ENCODE measurements at regions not wholly inside any gene's neighbourhood (a gene's known extent, or its start where the extent isn't known, plus 50 kb on each side); places are given as distances from the start of the nearest gene placed in this dataset.

GRCh38 chr5:79850316-79850822 lies 140.7 kb downstream of the MTX3 start:
- no peaks in the 10 kb centered on the region for H3K79me2 ChIP-seq (ENCODE audit: insufficient read depth, low read length)
- H3K27me3 ChIP-seq (ENCODE audit: insufficient read depth, low read length, poor library complexity): no peaks in the 10 kb centered on the region
- no peaks in the 10 kb centered on the region for H4K20me1 ChIP-seq (ENCODE audit: insufficient read depth, low read length)
- no peak for DNase-seq
- H3K36me3 ChIP-seq (ENCODE audit: insufficient read depth, low read length): no peaks in the 10 kb centered on the region
- H2AFZ ChIP-seq (ENCODE audit: low read depth, low read length): no peak overlapping the region
- ATAC-seq (ENCODE audit: insufficient read depth, low read depth): no peak
- TF ChIP-seq EZH2 (IDR thresholded peaks at IDR 0.05; ENCODE audit: borderline replicate concordance, low read depth, low read length, severe bottlenecking) (no peak), CTCF (IDR thresholded peaks at IDR 0.05; ENCODE audit: borderline replicate concordance, extremely low read depth, low read length, poor library complexity, severe bottlenecking) (no peak)
- no peak overlapping the region for H3K4me2 ChIP-seq (ENCODE audit: insufficient read depth, low read length)
- H3K9me3 ChIP-seq (ENCODE audit: insufficient read depth, low read length, severe bottlenecking): no peaks in the 10 kb centered on the region
- H3K4me1 ChIP-seq (ENCODE audit: insufficient read depth, low read length): no peaks in the 10 kb centered on the region
- no peak overlapping the region for H3K4me3 ChIP-seq (ENCODE audit: low read depth in 1 of 2, low read length in 2 of 2)
- no peak overlapping the region for H3K27ac ChIP-seq (ENCODE audit: low read length)
- H3K9ac ChIP-seq (ENCODE audit: low read depth, low read length): no peak overlapping the region

GRCh38 chr5:79849486-79850315 lies 141.4 kb downstream of the MTX3 start:
- Histone ChIP-seq H3K27me3 (ENCODE audit: insufficient read depth, low read length, poor library complexity) (no peaks in the 10 kb centered on the region), H3K9ac (ENCODE audit: low read depth, low read length) (no peak overlapping the region), H3K27ac (ENCODE audit: low read length) (no peak overlapping the region), H3K4me3 (ENCODE audit: low read depth in 1 of 2, low read length in 2 of 2) (no peak overlapping the region), H4K20me1 (ENCODE audit: insufficient read depth, low read length) (no peaks in the 10 kb centered on the region), H3K9me3 (ENCODE audit: insufficient read depth, low read length, severe bottlenecking) (no peaks in the 10 kb centered on the region), H3K79me2 (ENCODE audit: insufficient read depth, low read length) (no peaks in the 10 kb centered on the region), H2AFZ (ENCODE audit: low read depth, low read length) (no peak overlapping the region), H3K36me3 (ENCODE audit: insufficient read depth, low read length) (no peaks in the 10 kb centered on the region), H3K4me2 (ENCODE audit: insufficient read depth, low read length) (no peak overlapping the region), H3K4me1 (ENCODE audit: insufficient read depth, low read length) (no peaks in the 10 kb centered on the region)
- ATAC-seq (ENCODE audit: insufficient read depth, low read depth) (no peak), DNase-seq (no peak)
- TF ChIP-seq CTCF (IDR thresholded peaks at IDR 0.05; ENCODE audit: borderline replicate concordance, extremely low read depth, low read length, poor library complexity, severe bottlenecking) (no peak), EZH2 (IDR thresholded peaks at IDR 0.05; ENCODE audit: borderline replicate concordance, low read depth, low read length, severe bottlenecking) (no peak)

Data from DND-41 (cell line).